GM10248 (cell line): ENCODE measurements at regions not wholly inside any gene's neighbourhood (a gene's known extent, or its start where the extent isn't known, plus 50 kb on each side); places are given as distances from the start of the nearest gene placed in this dataset.

ENCODE experiments used
- CTCF ChIA-PET: fragments of 300-600 bp; sonication (Branson Sonifier 250); formaldehyde crosslinking; extraction: SDS; loops from one replicate; lab custom pipeline; 2021; ENCODE audit warnings: antibody characterized with exemption; lab: Yijun Ruan, JAX
- POLR2A ChIA-PET: fragments of 350-650 bp; sonication (Branson Sonifier 250); formaldehyde crosslinking; extraction: SDS; loops from one replicate; lab custom pipeline; 2020; ENCODE audit warnings: antibody characterized with exemption; lab: Yijun Ruan, JAX
- DNase-seq: peaks from one replicate; pipeline ENCODE4 v3.0.0; 2012; ENCODE audit errors: extremely low spot score
- CTCF ChIP-seq: IDR thresholded peaks from 2 replicates; pipeline ENCODE4 v1.5.1; 2012; ENCODE audit warnings: mild to moderate bottlenecking, low read depth; ENCODE audit errors: extremely low read depth, missing control alignments, control extremely low read depth

GRCh38 chr6:92708945-92709344, 710.4 kb downstream of the EPHA7 start:
- DNase-seq: no peak
- ChIA-PET POLR2A (no interaction called here), CTCF (no interaction called here)
- TF ChIP-seq CTCF: no peak

GRCh38 chr6:92708270-92708669, 711.1 kb downstream of the EPHA7 start:
- no peak for DNase-seq
- TF ChIP-seq CTCF: no peak
- POLR2A ChIA-PET: no interaction called here
- CTCF ChIA-PET: no interaction called here

DNA sequence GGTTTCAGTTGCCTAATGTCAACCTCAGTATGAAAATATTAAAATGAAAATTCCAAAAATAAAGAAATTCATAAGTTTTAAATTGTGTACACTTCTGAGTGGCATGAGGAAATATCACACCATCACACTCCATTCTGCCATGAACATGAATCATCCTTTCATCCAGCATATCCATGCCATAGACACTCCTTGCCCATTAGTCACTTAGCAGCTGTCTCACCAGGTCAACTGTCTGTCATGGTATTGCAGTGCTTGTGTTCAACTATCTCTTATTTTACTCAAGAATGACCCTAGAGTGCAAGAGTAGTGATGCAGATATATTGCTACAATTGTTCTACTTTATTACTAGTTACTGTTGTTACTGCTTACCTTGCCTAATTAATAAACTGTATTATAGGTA, 712.4 kb downstream of the EPHA7 start:
- no peak for TF ChIP-seq CTCF
- ChIA-PET POLR2A (no interaction called here), CTCF (no interaction called here)
- DNase-seq: no peak

DNA sequence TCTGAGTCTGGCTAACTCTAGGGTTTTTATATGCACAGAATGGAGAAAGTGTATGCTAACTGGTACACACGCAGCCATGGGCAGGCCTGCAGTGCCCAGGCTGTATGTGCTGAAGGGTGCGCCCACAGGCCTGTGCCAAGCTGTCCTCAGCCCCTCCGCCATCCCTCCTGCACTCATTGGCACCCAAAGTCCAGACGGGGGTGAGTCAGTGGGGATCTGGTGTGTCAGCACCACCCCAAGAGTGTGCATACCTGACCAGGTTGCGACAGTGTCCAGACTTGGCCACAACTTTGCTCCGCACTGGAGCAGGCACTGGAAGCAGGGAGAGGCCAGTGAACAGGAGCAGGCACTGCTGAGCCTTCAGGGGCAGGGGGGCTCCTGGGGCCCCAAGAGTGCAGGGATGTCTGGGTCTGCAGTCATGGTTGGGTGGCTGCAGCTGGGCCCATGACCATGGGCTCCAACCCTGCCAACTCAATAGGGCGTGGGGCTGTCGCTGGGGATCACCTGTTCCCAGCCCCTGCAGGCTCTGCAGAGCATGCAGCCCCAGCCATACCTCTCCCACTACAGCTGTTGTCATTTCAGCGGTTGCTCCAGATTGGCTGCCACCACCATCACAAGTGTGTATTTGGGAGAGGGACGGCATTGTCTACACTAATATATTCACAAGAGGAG, 717.8 kb downstream of the EPHA7 start:
- POLR2A ChIA-PET: no interaction called here
- CTCF ChIA-PET: no interaction called here
- no peak for TF ChIP-seq CTCF
- no peak for DNase-seq

- DNase-seq: no peak
- CTCF ChIA-PET: no interaction called here
- POLR2A ChIA-PET: no interaction called here
- TF ChIP-seq CTCF: no peak
These were observed 718.9 kb downstream of the EPHA7 start for GRCh38 chr6:92700411-92700810.

DNA sequence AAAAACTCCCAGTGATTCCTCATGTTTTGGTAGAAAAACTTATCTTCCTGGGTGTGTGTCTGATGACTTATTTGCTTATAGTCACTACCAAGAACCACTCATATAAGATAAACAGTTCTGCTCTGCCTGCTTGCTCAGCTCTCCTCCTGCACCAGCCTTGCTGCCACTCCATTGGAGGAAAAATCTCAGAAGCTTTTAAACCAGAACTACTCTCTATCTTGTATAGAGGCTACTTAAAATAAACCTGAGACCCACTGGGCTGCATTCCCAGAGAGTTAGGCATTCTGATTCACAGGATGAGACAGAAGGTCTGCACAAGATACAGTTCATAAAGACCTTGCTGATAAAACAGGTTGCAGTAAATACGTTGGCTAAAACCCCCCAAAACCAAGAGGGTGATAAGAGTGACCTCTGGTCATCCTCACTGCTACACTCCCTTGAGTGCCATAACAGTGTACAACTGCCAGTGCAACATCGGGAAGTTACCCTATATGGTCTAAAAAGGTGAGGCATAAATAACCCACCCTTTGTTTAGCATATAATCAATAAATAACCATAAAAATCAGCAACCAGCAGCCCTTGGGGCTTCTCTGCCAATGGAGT, 728.3 kb downstream of the EPHA7 start:
- TF ChIP-seq CTCF: no peak
- ChIA-PET CTCF (interaction anchor here (1.1 kb wide), 1 partner anchor 35 kb away, joined by 3 read pairs; no protein-coding TSS in a partner anchor), POLR2A (no interaction called here)
- DNase-seq: no peak

- CTCF ChIA-PET: no interaction called here
- POLR2A ChIA-PET: no interaction called here
- no peak for TF ChIP-seq CTCF
- DNase-seq: no peak
These were observed 731.0 kb downstream of the EPHA7 start for GRCh38 chr6:92688342-92688741.
